ENCODE measurements at regions not wholly inside any gene's neighbourhood (a gene's known extent, or its start where the extent isn't known, plus 50 kb on each side); places are given as distances from the start of the nearest gene placed in this dataset.

- Histone ChIP-seq H3K27me3 (ENCODE audit: insufficient read depth, low read length) (peaks cover 4% of the 10 kb centered on the region; the same call in 1 of the 2 replicates), H4K20me1 (ENCODE audit: insufficient read depth, low read length) (no peaks in the 10 kb centered on the region), H3K9ac (ENCODE audit: low read length) (no peak overlapping the region), H3K9me2 (ENCODE audit: low read depth, low read length) (no peaks in the 10 kb centered on the region), H3F3A (ENCODE audit: insufficient read depth, low read length) (no peaks in the 10 kb centered on the region), H3K36me3 (ENCODE audit: insufficient read depth, low read length) (no peaks in the 10 kb centered on the region), H3K4me3 (ENCODE audit: low read depth, low read length, poor library complexity, severe bottlenecking) (no peak overlapping the region), H2AFZ (ENCODE audit: low read length) (no peak overlapping the region), H3K9me3 (ENCODE audit: low read length) (no peaks in the 10 kb centered on the region), H3K27ac (ENCODE audit: low read depth, low read length, poor library complexity, severe bottlenecking) (no peak overlapping the region), H3K4me1 (ENCODE audit: insufficient read depth, low read length, severe bottlenecking) (no peaks in the 10 kb centered on the region), H3K4me2 (ENCODE audit: low read length) (no peak overlapping the region), H3K79me2 (ENCODE audit: insufficient read depth, low read length) (no peaks in the 10 kb centered on the region)
- no peak for TF ChIP-seq EZH2 (IDR thresholded peaks at IDR 0.05; ENCODE audit: borderline replicate concordance, low read length)
These were observed 65.3 kb upstream of the IGF1R start for GRCh38 chr15:98582900-98583554.

- no peaks in the 10 kb centered on the region for H3F3A ChIP-seq (ENCODE audit: insufficient read depth, low read length)
- no peak overlapping the region for H3K9ac ChIP-seq (ENCODE audit: low read length)
- no peak overlapping the region for H3K4me3 ChIP-seq (ENCODE audit: low read depth, low read length, poor library complexity, severe bottlenecking)
- TF ChIP-seq EZH2 (IDR thresholded peaks at IDR 0.05; ENCODE audit: borderline replicate concordance, low read length) (no peak), CTCF (IDR thresholded peaks at IDR 0.05; ENCODE audit: low read length) (no peak)
- no peaks in the 10 kb centered on the region for H3K9me3 ChIP-seq (ENCODE audit: low read length)
- no peaks in the 10 kb centered on the region for H3K79me2 ChIP-seq (ENCODE audit: insufficient read depth, low read length)
- H3K4me1 ChIP-seq (ENCODE audit: insufficient read depth, low read length, severe bottlenecking) = no peaks in the 10 kb centered on the region
- H3K36me3 ChIP-seq (ENCODE audit: insufficient read depth, low read length) = no peaks in the 10 kb centered on the region
- no peak overlapping the region for H2AFZ ChIP-seq (ENCODE audit: low read length)
- no peak overlapping the region for H3K27ac ChIP-seq (ENCODE audit: low read depth, low read length, poor library complexity, severe bottlenecking)
- no peak overlapping the region for H3K4me2 ChIP-seq (ENCODE audit: low read length)
- H3K27me3 ChIP-seq (ENCODE audit: insufficient read depth, low read length) = no peaks in the 10 kb centered on the region
- no peaks in the 10 kb centered on the region for H3K9me2 ChIP-seq (ENCODE audit: low read depth, low read length)
- H4K20me1 ChIP-seq (ENCODE audit: insufficient read depth, low read length) = no peaks in the 10 kb centered on the region
These were observed 64.4 kb upstream of the IGF1R start for GRCh38 chr15:98583771-98584430.

GRCh38 chr15:98586066-98586465 lies 62.3 kb upstream of the IGF1R start:
- no peak overlapping the region for H3K27ac ChIP-seq (ENCODE audit: low read depth, low read length, poor library complexity, severe bottlenecking)
- H3K4me2 ChIP-seq (ENCODE audit: low read length) = no peak overlapping the region
- H3K27me3 ChIP-seq (ENCODE audit: insufficient read depth, low read length) = no peaks in the 10 kb centered on the region
- no peaks in the 10 kb centered on the region for H3K9me2 ChIP-seq (ENCODE audit: low read depth, low read length)
- H3F3A ChIP-seq (ENCODE audit: insufficient read depth, low read length) = no peaks in the 10 kb centered on the region
- H3K4me1 ChIP-seq (ENCODE audit: insufficient read depth, low read length, severe bottlenecking) = no peaks in the 10 kb centered on the region
- H3K9ac ChIP-seq (ENCODE audit: low read length) = no peak overlapping the region
- H3K4me3 ChIP-seq (ENCODE audit: low read depth, low read length, poor library complexity, severe bottlenecking) = no peak overlapping the region
- no peaks in the 10 kb centered on the region for H3K79me2 ChIP-seq (ENCODE audit: insufficient read depth, low read length)
- no peaks in the 10 kb centered on the region for H3K36me3 ChIP-seq (ENCODE audit: insufficient read depth, low read length)
- H3K9me3 ChIP-seq (ENCODE audit: low read length) = no peaks in the 10 kb centered on the region
- TF ChIP-seq EZH2 (IDR thresholded peaks at IDR 0.05; ENCODE audit: borderline replicate concordance, low read length) (no peak), CTCF (IDR thresholded peaks at IDR 0.05; ENCODE audit: low read length) (no peak)
- no peak overlapping the region for H2AFZ ChIP-seq (ENCODE audit: low read length)
- no peaks in the 10 kb centered on the region for H4K20me1 ChIP-seq (ENCODE audit: insufficient read depth, low read length)
